ENCODE measurements at regions not wholly inside any gene's neighbourhood (a gene's known extent, or its start where the extent isn't known, plus 50 kb on each side); places are given as distances from the start of the nearest gene placed in this dataset.

DNA sequence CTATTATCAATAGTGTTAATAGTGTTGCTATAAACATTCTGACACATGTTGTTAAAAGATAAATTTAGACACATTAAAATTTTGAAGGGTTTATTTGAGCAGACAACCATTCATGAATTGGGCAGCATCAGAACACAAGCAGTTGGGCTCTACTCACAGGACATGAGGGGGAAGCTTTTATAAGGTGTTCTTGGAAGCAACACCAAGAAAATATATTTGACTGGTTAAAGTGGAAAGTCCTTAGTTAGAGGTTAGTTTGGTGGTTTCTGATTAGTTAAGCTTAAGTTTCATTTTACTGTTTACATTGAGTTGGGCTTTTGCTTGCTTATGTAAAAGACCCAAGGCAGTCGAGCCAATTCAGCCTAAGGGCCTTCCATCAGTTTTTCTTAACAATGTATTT lies 220.7 kb downstream of the CD47 start:
- intact Hi-C loops (cut with DNase I): no loop called here
- no peak for DNase-seq

DNA sequence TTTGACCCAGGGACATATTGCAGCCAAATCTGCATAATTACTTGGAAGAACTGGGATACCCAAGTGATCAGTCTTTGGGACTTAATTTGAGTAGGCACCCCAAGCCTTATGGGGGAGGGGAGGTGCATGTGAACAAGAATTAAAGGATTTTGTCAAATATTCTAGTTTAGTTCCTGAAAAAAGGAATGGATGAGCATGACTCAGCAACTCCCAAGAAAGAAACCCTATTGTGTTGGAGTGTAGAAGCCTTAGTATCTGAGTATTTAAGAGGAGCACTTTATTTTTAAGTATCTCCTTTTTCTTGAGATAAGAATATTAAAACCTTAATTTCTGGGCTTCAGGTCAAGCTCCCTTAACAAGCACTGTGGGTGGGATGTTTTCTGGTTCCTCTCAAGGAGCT lies 222.4 kb downstream of the CD47 start:
- no peak for DNase-seq
- intact Hi-C loops (cut with DNase I): no loop called here

DNA sequence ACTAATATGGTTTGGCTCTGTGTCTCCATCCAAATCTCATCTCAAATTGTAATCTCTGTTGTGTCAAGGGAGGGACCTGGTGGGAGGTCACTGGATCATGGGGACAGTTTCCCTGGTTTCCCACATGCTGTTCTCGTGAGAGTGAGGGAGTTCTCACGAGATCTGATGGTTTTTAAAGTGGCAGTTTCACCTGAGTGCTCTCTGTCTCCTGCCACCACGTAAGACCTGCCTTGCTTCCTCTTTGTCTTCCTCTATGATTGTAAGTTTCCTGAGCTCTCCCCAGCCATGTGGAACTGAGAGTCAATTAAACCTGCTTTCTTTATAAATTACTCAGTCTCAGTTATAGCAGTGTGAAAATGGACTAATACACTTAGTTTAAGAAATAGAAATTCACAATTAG lies 228.9 kb downstream of the CD47 start:
- intact Hi-C loops (cut with DNase I): no loop called here
- no peak for DNase-seq

DNA sequence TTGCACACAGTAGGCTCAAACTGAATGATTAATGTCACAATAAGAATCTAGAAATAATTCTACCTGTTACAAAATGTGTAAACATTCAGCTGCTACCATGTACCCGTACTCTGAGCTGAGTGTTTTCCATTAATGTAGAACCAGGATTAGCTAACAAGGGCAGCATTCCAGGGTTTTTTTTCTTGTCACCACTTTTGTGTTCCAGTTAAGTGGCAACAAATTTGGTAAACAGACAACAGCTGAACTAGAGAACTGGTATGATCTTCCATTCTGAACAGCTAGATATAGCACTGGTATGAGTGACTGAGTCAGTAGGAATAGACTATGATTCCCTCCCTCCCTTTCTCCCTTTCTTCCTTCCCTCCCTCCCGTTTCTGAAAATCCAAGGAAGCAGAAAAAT lies 229.4 kb downstream of the CD47 start:
- intact Hi-C loops (cut with DNase I): no loop called here
- DNase-seq: no peak

Data from head of caudate nucleus (tissue), 42 donors.